PFSK-1 (cell line): ENCODE measurements at regions not wholly inside any gene's neighbourhood (a gene's known extent, or its start where the extent isn't known, plus 50 kb on each side); places are given as distances from the start of the nearest gene placed in this dataset.

Experiments used
- FOXP2 ChIP-seq: optimal IDR thresholded peaks from 2 replicates; pipeline ENCODE3; 2011; ENCODE audit warnings: borderline replicate concordance, control low read depth, inconsistent platforms; ENCODE audit not compliant: insufficient read depth; ENCODE audit errors: extremely low read length, extremely low read depth
- POLR2AphosphoS5 ChIP-seq: IDR thresholded peaks from 2 replicates; pipeline ENCODE4 v1.6.1; 2012; ENCODE audit warnings: low read depth, mild to moderate bottlenecking, control low read depth, low read length, moderate library complexity
- TAF1 ChIP-seq: IDR thresholded peaks from 2 replicates; pipeline ENCODE4 v1.6.1; 2012; ENCODE audit warnings: low read length, control low read depth, borderline replicate concordance; ENCODE audit not compliant: insufficient read depth
- TF ChIP-seq, protein P1 (sequence below), 2 experiments: IDR thresholded peaks; 2 replicates each; pipeline versions ENCODE4 v1.6.1 to v1.8.0; 2011 to 2012; ENCODE audit warnings: low read depth in 2 of 2, low read length in 2 of 2, control low read depth in 1 of 2, inconsistent platforms in 1 of 2, mild to moderate bottlenecking in 1 of 2, moderate library complexity in 1 of 2; ENCODE audit not compliant: insufficient read depth in 1 of 2

DNA sequence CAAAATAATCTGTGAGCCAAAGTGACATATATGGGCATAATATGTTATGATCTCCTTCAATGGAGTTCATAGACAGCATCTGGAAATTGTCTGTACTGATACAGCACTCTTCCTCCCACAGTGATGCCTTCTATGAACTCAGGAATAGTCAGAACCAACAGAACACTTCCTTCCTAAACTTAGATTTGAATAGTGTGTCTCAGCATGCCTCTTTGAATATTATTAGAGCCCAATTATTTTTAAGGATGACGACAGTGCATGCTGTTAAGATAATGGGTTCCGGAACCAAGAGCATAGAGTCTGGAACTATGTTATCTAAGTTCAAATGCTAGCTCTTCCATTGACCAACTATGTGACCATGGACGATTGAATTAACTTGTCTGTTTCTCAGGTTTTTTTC, 386.6 kb upstream of the PRICKLE1 start:
- no peak for TF ChIP-seq TAF1
- TF ChIP-seq, protein P1, sequence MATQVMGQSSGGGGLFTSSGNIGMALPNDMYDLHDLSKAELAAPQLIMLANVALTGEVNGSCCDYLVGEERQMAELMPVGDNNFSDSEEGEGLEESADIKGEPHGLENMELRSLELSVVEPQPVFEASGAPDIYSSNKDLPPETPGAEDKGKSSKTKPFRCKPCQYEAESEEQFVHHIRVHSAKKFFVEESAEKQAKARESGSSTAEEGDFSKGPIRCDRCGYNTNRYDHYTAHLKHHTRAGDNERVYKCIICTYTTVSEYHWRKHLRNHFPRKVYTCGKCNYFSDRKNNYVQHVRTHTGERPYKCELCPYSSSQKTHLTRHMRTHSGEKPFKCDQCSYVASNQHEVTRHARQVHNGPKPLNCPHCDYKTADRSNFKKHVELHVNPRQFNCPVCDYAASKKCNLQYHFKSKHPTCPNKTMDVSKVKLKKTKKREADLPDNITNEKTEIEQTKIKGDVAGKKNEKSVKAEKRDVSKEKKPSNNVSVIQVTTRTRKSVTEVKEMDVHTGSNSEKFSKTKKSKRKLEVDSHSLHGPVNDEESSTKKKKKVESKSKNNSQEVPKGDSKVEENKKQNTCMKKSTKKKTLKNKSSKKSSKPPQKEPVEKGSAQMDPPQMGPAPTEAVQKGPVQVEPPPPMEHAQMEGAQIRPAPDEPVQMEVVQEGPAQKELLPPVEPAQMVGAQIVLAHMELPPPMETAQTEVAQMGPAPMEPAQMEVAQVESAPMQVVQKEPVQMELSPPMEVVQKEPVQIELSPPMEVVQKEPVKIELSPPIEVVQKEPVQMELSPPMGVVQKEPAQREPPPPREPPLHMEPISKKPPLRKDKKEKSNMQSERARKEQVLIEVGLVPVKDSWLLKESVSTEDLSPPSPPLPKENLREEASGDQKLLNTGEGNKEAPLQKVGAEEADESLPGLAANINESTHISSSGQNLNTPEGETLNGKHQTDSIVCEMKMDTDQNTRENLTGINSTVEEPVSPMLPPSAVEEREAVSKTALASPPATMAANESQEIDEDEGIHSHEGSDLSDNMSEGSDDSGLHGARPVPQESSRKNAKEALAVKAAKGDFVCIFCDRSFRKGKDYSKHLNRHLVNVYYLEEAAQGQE (IDR thresholded peaks at IDR 0.05; ENCODE audit: insufficient read depth in 1 of 2, low read depth in 2 of 2, low read length in 2 of 2): no peak
- TF ChIP-seq POLR2AphosphoS5: no peak
- TF ChIP-seq FOXP2: no peak
